IMR-90 (cell line): ENCODE measurements at regions not wholly inside any gene's neighbourhood (a gene's known extent, or its start where the extent isn't known, plus 50 kb on each side); places are given as distances from the start of the nearest gene placed in this dataset.
A peak's percentile ranks its signal among the peaks of the same experiment; 100 is the strongest.

ENCODE experiments used
- BHLHE40 ChIP-seq: fragments of 150-350 bp; IDR thresholded peaks from 2 replicates; pipeline ENCODE4 v1.6.1; 2016; ENCODE audit warnings: mild to moderate bottlenecking, low read depth, low read length
- CEBPB ChIP-seq: IDR thresholded peaks from 2 replicates; pipeline ENCODE4 v1.6.1; 2012; ENCODE audit warnings: low read depth, low read length, improper control_type of control experiment
- CTCF ChIP-seq: conservative IDR thresholded peaks from 2 replicates; pipeline ENCODE4 v1.5.1; 2012; ENCODE audit warnings: mild to moderate bottlenecking, low read depth, low read length, improper control_type of control experiment
- MAFK ChIP-seq: IDR thresholded peaks from 2 replicates; pipeline ENCODE4 v1.6.1; 2012; ENCODE audit warnings: low read depth, low read length, improper control_type of control experiment
- MAZ ChIP-seq: IDR thresholded peaks from 2 replicates; pipeline ENCODE4 v1.6.1; 2012; ENCODE audit warnings: low read depth, mild to moderate bottlenecking, low read length, improper control_type of control experiment, moderate library complexity, borderline replicate concordance
- MXI1 ChIP-seq: IDR thresholded peaks from 2 replicates; pipeline ENCODE4 v1.6.1; 2012; ENCODE audit warnings: low read depth, mild to moderate bottlenecking, low read length, moderate library complexity, borderline replicate concordance
- NFE2L2 ChIP-seq: fragments of 150-350 bp; IDR thresholded peaks from 2 replicates; pipeline ENCODE4 v1.6.1; 2016; ENCODE audit warnings: low read depth, mild to moderate bottlenecking, low read length
- POLR2A ChIP-seq: IDR thresholded peaks from 2 replicates; pipeline ENCODE4 v1.6.1; 2012; ENCODE audit warnings: mild to moderate bottlenecking, low read depth, low read length
- RAD21 ChIP-seq: IDR thresholded peaks from 2 replicates; pipeline ENCODE4 v1.6.1; 2012; ENCODE audit warnings: low read length, improper control_type of control experiment
- RFX5 ChIP-seq: IDR thresholded peaks from 2 replicates; pipeline ENCODE4 v1.8.0; 2012; ENCODE audit warnings: low read depth, mild to moderate bottlenecking, low read length, moderate library complexity
- SMC3 ChIP-seq: fragments of 150-350 bp; IDR thresholded peaks from 2 replicates; pipeline ENCODE4 v1.6.1; 2016; ENCODE audit warnings: low read depth, mild to moderate bottlenecking, antibody characterized with exemption, low read length, moderate library complexity
- TF ChIP-seq, protein P1 (sequence below): fragments of 150-350 bp; IDR thresholded peaks from 2 replicates; pipeline ENCODE4 v1.6.1; 2017; ENCODE audit warnings: mild to moderate bottlenecking, antibody characterized with exemption, low read length, low read depth
- TF ChIP-seq, protein P2 (sequence below): fragments of 150-350 bp; IDR thresholded peaks from 2 replicates; pipeline ENCODE4 v1.6.1; 2016; ENCODE audit warnings: low read depth, mild to moderate bottlenecking, low read length, moderate library complexity, borderline replicate concordance

GRCh38 chr18:65103864-65104263 lies 646.9 kb upstream of the CDH7 start:
- TF ChIP-seq RAD21 (no peak), CTCF (no peak), MAZ (no peak), BHLHE40 (no peak), POLR2A (no peak), CEBPB (no peak), RFX5 (no peak), MAFK (peak; percentile 79), MXI1 (no peak), NFE2L2 (no peak), SMC3 (no peak)
- TF ChIP-seq, protein P1, sequence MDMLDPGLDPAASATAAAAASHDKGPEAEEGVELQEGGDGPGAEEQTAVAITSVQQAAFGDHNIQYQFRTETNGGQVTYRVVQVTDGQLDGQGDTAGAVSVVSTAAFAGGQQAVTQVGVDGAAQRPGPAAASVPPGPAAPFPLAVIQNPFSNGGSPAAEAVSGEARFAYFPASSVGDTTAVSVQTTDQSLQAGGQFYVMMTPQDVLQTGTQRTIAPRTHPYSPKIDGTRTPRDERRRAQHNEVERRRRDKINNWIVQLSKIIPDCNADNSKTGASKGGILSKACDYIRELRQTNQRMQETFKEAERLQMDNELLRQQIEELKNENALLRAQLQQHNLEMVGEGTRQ, result no peak
- TF ChIP-seq, protein P2, sequence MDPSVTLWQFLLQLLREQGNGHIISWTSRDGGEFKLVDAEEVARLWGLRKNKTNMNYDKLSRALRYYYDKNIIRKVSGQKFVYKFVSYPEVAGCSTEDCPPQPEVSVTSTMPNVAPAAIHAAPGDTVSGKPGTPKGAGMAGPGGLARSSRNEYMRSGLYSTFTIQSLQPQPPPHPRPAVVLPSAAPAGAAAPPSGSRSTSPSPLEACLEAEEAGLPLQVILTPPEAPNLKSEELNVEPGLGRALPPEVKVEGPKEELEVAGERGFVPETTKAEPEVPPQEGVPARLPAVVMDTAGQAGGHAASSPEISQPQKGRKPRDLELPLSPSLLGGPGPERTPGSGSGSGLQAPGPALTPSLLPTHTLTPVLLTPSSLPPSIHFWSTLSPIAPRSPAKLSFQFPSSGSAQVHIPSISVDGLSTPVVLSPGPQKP, result no peak
